ENCODE measurements at regions not wholly inside any gene's neighbourhood (a gene's known extent, or its start where the extent isn't known, plus 50 kb on each side); places are given as distances from the start of the nearest gene placed in this dataset.

GRCh38 chr5:62132276-62132675 is 173.7 kb upstream of the KIF2A start:
- Mint-ChIP-seq H3K36me3 (no peaks in the 10 kb centered on the region), H3K4me3 (no peak overlapping the region), H3K27ac (no peak overlapping the region), H3K9me3 (no peaks in the 10 kb centered on the region), H3K4me1 (no peaks in the 10 kb centered on the region), H3K27me3 (peaks cover 0 to 5% of the 10 kb centered on the region in 2 donors)
- no peak for DNase-seq
- no peak for ATAC-seq (replicated peaks)

DNA sequence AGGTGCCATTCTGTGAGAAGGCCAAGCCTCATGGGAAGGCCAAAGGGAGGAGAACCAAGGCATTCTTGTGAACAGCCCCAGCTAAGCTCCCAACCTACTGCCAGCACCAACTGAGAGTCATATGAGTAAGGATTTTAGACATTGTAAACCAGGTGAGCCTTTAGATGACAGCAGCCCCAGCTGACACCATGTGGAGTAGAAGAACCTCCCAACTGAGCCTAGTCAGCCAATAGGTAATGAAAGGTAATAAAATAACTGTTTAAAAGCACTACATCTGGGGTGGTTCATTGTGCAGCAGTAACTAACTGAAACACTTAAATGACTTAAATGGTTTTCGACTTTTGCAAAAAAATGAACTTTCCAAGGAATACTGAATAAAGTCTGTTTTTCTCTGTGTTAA is 172.6 kb upstream of the KIF2A start:
- Mint-ChIP-seq H3K27ac (no peak overlapping the region), H3K36me3 (no peaks in the 10 kb centered on the region), H3K4me3 (no peak overlapping the region), H3K9me3 (no peaks in the 10 kb centered on the region), H3K4me1 (no peaks in the 10 kb centered on the region), H3K27me3 (peaks cover 0 to 8% of the 10 kb centered on the region in 2 donors)
- ATAC-seq (replicated peaks) (no peak), DNase-seq (no peak)

- no peak for DNase-seq
- ATAC-seq (replicated peaks), result no peak
Observed at GRCh38 chr5:62134811-62135210, 171.2 kb upstream of the KIF2A start.

DNA sequence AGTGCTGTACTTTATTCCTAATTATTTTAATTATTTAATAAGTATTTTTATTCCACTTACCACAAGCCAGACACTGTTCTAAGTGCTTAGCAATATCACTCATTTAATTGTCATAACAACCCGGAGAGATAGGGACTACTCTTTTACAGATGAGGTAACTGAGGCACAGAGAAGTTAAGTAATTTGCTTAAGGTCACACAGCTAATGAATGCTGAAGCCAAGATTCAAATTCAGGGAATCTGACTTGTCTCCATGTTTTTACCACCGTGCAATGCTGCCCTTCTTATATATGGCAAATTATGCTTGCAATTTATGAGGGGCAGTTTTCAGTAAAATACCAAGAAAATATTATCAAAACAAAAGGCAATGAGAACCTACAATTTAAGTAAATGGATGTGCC is 168.4 kb upstream of the KIF2A start:
- no peaks in the 10 kb centered on the region for H3K9me3 Mint-ChIP-seq

More at GRCh38 chr5:62134811-62135210, 171.2 kb upstream of the KIF2A start:
- H3K36me3 Mint-ChIP-seq, result no peaks in the 10 kb centered on the region
- H3K27me3 Mint-ChIP-seq, result peaks cover 0 to 8% of the 10 kb centered on the region in 2 donors
- H3K4me1 Mint-ChIP-seq, result no peaks in the 10 kb centered on the region
- no peak overlapping the region for H3K27ac Mint-ChIP-seq
- no peak overlapping the region for H3K4me3 Mint-ChIP-seq
- no peaks in the 10 kb centered on the region for H3K9me3 Mint-ChIP-seq

DNA sequence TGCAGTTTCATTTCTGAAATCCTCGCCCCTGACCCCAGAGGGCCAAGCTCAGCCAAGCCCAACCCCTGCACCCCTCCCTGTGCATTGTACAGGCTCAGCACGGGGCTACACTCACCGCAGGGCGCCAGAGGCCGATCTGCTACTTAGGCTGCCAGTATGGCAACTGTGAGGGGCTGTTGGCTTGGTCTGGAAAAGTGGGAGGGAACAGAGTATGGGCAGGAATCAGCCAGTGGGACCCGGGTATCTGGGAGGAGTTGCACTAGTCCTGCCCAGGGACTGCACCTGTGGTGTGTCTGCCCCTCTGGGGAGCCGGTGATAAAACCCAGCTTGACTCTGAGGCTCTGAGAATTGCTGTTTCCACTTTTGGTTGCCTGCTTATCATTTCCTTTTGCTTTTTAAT is 167.4 kb upstream of the KIF2A start:
- no peak for DNase-seq
- ATAC-seq (replicated peaks), result no peak
- peaks cover 3 to 12% of the 10 kb centered on the region in 2 donors for H3K27me3 Mint-ChIP-seq

More for the DNA sequence above, 168.4 kb upstream of the KIF2A start:
- ATAC-seq (replicated peaks), result no peak
- no peaks in the 10 kb centered on the region for H3K4me1 Mint-ChIP-seq
- H3K27me3 Mint-ChIP-seq, result peaks cover 0 to 5% of the 10 kb centered on the region in 2 donors
- H3K4me3 Mint-ChIP-seq, result no peak overlapping the region
- no peak for DNase-seq
- H3K36me3 Mint-ChIP-seq, result no peaks in the 10 kb centered on the region
- no peak overlapping the region for H3K27ac Mint-ChIP-seq

DNA sequence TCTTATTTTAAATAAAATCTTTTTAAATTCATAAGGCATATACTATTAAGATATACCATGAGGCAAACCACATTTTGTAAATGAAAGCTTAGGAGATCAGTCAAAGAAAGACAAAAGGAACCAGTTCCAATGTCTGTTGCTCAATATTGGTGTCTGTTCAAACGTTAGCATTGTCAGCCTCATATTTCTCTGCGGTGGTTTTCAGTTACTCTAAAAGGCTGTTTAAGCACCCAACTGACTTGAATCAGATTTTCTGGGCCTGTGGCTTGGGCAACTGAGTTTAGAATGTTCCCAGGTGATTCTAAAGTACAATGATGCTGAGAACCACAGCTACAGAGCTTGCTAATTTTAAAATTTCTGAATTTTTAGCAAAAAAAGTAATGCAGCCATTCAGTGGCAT is 166.3 kb upstream of the KIF2A start:
- H3K9me3 Mint-ChIP-seq, result no peaks in the 10 kb centered on the region
- H3K4me1 Mint-ChIP-seq, result no peaks in the 10 kb centered on the region
- ATAC-seq (replicated peaks) (no peak), DNase-seq (no peak)
- no peak overlapping the region for H3K27ac Mint-ChIP-seq
- H3K27me3 Mint-ChIP-seq, result peaks cover 14 to 17% of the 10 kb centered on the region in 2 donors
- no peak overlapping the region for H3K4me3 Mint-ChIP-seq
- H3K36me3 Mint-ChIP-seq, result no peaks in the 10 kb centered on the region

More for the DNA sequence above, 167.4 kb upstream of the KIF2A start:
- no peaks in the 10 kb centered on the region for H3K4me1 Mint-ChIP-seq
- H3K27ac Mint-ChIP-seq, result no peak overlapping the region
- no peaks in the 10 kb centered on the region for H3K36me3 Mint-ChIP-seq
- no peak overlapping the region for H3K4me3 Mint-ChIP-seq
- H3K9me3 Mint-ChIP-seq, result no peaks in the 10 kb centered on the region

- DNase-seq (no peak), ATAC-seq (replicated peaks) (no peak)
- H3K4me3 Mint-ChIP-seq, result no peak overlapping the region
- no peaks in the 10 kb centered on the region for H3K36me3 Mint-ChIP-seq
- H3K27me3 Mint-ChIP-seq, result peaks cover 23% of the 10 kb centered on the region in 2 donors
- H3K27ac Mint-ChIP-seq, result no peak overlapping the region
- peaks cover 3 to 7% of the 10 kb centered on the region in 2 donors for H3K9me3 Mint-ChIP-seq
- no peaks in the 10 kb centered on the region for H3K4me1 Mint-ChIP-seq
Observed at GRCh38 chr5:62142351-62142750, 163.7 kb upstream of the KIF2A start.

- Mint-ChIP-seq H3K4me1 (no peaks in the 10 kb centered on the region), H3K9me3 (peaks cover 3 to 7% of the 10 kb centered on the region in 2 donors), H3K36me3 (no peaks in the 10 kb centered on the region), H3K27me3 (peaks cover 20 to 23% of the 10 kb centered on the region in 2 donors), H3K4me3 (no peak overlapping the region), H3K27ac (no peak overlapping the region)
- DNase-seq (no peak), ATAC-seq (replicated peaks) (peak in 1 of 2 donors; percentile 25)
Observed at GRCh38 chr5:62143268-62144229, 162.5 kb upstream of the KIF2A start.

DNA sequence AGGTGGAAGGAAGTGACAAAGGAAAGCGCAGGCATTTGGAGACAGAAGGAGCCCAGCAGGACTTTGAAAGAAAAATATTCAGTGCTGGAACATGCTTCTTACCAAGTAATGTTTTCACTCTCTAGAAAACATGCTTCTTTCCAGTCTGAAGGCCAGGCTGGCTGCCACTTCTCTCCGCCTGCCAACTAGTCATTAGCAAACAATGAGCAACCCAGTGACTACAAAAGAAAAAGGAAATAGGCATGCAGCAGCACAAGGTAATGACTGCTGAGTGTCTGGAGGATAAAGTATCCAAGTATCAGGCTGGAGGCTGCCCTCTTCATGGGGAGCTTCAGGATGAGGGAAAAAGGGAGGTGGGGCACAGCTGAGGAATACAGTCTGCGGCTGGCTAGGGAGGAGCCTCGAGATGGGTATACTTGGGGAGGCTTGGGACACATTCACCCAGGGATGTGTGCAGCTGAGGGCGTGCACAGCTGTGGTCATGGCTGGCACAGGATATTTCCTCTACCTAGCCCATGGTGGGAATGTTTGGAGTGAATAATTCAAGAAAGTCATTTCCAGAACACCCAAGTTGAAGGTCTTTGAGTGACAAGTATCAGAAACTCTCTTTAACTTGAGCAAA is 161.5 kb upstream of the KIF2A start:
- Mint-ChIP-seq H3K4me3 (no peak overlapping the region), H3K27ac (no peak overlapping the region)
- ATAC-seq (replicated peaks), result no peak

DNA sequence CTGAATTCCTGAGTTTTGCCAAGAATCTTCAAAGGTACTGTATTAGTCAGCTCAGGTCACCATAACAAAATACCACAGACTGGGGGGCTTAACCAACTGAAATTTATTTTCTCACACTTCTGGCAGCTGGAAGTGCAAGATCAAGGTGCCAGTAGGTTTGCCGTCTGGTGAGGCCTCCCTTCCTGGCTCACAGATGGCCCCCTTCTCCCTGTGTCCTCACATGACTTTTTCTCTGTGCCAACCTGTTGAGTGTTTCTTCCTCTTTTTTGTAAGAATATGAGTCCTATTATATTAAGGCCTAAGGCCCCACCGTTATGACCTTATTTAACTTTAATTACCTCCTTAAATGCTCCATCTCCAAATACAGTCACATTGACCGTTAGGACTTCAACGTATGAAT is 156.1 kb upstream of the KIF2A start:
- no peak overlapping the region for H3K27ac Mint-ChIP-seq
- no peaks in the 10 kb centered on the region for H3K36me3 Mint-ChIP-seq
- peaks cover 7 to 8% of the 10 kb centered on the region in 2 donors for H3K27me3 Mint-ChIP-seq
- no peaks in the 10 kb centered on the region for H3K4me1 Mint-ChIP-seq
- ATAC-seq (replicated peaks), result no peak
- DNase-seq, result no peak
- peaks cover 3 to 10% of the 10 kb centered on the region in 2 donors for H3K9me3 Mint-ChIP-seq
- no peak overlapping the region for H3K4me3 Mint-ChIP-seq

More for the DNA sequence above, 161.5 kb upstream of the KIF2A start:
- peaks cover 20 to 23% of the 10 kb centered on the region in 2 donors for H3K27me3 Mint-ChIP-seq
- H3K9me3 Mint-ChIP-seq, result peaks cover 3 to 7% of the 10 kb centered on the region in 2 donors
- no peaks in the 10 kb centered on the region for H3K36me3 Mint-ChIP-seq
- no peaks in the 10 kb centered on the region for H3K4me1 Mint-ChIP-seq
- DNase-seq, result no peak

GRCh38 chr5:62152394-62153087 is 153.5 kb upstream of the KIF2A start:
- H3K4me1 Mint-ChIP-seq, result no peaks in the 10 kb centered on the region
- H3K36me3 Mint-ChIP-seq, result no peaks in the 10 kb centered on the region
- ATAC-seq (replicated peaks) (no peak), DNase-seq (no peak)
- peaks cover 6% of the 10 kb centered on the region in 2 donors for H3K9me3 Mint-ChIP-seq
- no peak overlapping the region for H3K4me3 Mint-ChIP-seq
- H3K27me3 Mint-ChIP-seq, result no peaks in the 10 kb centered on the region
- no peak overlapping the region for H3K27ac Mint-ChIP-seq

- ATAC-seq (replicated peaks), result no peak
- peaks cover 0 to 10% of the 10 kb centered on the region in 2 donors for H3K27me3 Mint-ChIP-seq
- no peak overlapping the region for H3K4me3 Mint-ChIP-seq
- H3K4me1 Mint-ChIP-seq, result no peaks in the 10 kb centered on the region
- no peak for DNase-seq
- no peaks in the 10 kb centered on the region for H3K36me3 Mint-ChIP-seq
- H3K9me3 Mint-ChIP-seq, result peaks cover 11 to 13% of the 10 kb centered on the region in 2 donors
- H3K27ac Mint-ChIP-seq, result no peak overlapping the region
Observed at GRCh38 chr5:62154758-62155157, 151.2 kb upstream of the KIF2A start.

- H3K9me3 Mint-ChIP-seq, result peaks cover 11 to 13% of the 10 kb centered on the region in 2 donors
- peaks cover 0 to 10% of the 10 kb centered on the region in 2 donors for H3K27me3 Mint-ChIP-seq
- no peak overlapping the region for H3K27ac Mint-ChIP-seq
- ATAC-seq (replicated peaks) (no peak), DNase-seq (no peak)
- no peaks in the 10 kb centered on the region for H3K36me3 Mint-ChIP-seq
- H3K4me3 Mint-ChIP-seq, result no peak overlapping the region
- H3K4me1 Mint-ChIP-seq, result no peaks in the 10 kb centered on the region
Observed at GRCh38 chr5:62155988-62156387, 150.0 kb upstream of the KIF2A start.

- H3K27me3 Mint-ChIP-seq, result peaks cover 0 to 6% of the 10 kb centered on the region in 2 donors
Observed at GRCh38 chr5:62167561-62168057, 138.4 kb upstream of the KIF2A start.

More at GRCh38 chr5:62167561-62168057, 138.4 kb upstream of the KIF2A start:
- Mint-ChIP-seq H3K27ac (no peak overlapping the region), H3K4me3 (no peak overlapping the region), H3K9me3 (peaks cover 0 to 3% of the 10 kb centered on the region in 2 donors), H3K36me3 (no peaks in the 10 kb centered on the region), H3K4me1 (no peaks in the 10 kb centered on the region)
- ATAC-seq (replicated peaks), result no peak
- no peak for DNase-seq
